ENCODE measurements at regions not wholly inside any gene's neighbourhood (a gene's known extent, or its start where the extent isn't known, plus 50 kb on each side); places are given as distances from the start of the nearest gene placed in this dataset.

DNA sequence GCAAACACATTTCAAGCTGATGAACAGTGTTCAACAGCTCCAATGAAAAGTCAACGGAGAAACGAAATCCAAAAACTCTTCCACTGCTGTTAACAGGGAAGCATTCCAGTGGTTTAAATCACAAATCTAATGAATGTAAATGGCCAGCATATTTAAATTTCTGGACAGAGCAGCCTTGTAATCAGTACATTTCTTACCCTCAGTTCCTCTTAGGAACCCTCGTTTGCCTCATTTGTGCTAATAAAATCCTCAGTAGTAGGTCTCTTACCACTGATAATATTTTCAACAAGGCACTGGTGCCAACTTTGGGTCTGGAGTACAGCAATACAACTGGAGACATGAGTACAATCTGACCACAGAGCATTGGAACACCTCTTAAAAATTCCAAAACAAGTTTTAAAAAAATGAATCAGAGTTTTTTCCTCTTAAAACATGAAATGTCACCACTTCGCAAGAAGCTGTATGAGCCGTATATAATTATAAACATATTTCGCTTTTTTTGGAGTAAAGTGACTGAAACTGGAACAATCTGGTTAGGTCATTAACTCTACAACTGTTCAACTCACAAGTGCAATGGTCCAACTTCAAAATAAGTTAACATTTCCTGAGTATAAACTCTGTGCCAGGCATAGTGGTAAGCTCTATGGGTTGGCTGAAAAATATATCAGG lies 211.2 kb downstream of the CPEB2 start:
- intact Hi-C loops (cut with micrococcal nuclease): no loop called here
- CTCF ChIA-PET: interaction anchor here (0.9 kb wide), 1 partner anchor 9 kb away, joined by 3 read pairs; no protein-coding TSS in a partner anchor
- ATAC-seq: no peak

DNA sequence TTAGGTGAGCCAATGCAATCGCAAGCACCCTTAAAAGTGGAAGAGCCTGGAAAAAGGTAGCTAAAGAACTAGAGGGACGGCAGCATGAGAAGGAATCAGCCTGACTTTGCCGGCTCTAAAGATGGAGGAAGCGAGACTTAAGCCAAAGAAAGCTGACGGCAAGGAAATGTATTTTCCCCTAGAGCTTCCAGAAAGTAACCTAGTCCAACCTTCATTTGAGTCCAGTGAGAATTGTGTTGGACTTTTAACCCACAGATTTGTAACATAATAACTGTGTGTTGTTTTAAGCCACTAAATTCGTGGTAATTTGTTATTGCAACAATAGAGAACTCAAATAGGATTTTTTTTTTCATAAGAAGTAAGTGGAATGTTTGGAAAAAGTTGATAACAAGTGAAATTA lies 212.7 kb upstream of the C1QTNF7 start:
- intact Hi-C loops (cut with micrococcal nuclease): no loop called here
- POLR2A ChIA-PET: no interaction called here
- Mint-ChIP-seq H3K27ac (no peak overlapping the region), H3K4me3 (no peak overlapping the region), H3K4me1 (ENCODE audit: low read depth) (no peaks in the 10 kb centered on the region), H3K27me3 (no peaks in the 10 kb centered on the region), H3K9me3 (no peaks in the 10 kb centered on the region), H3K36me3 (ENCODE audit: low read depth) (no peaks in the 10 kb centered on the region)
- CTCF ChIA-PET: interaction anchor here (1.3 kb wide), 1 partner anchor 16 kb away, joined by 5 read pairs; no protein-coding TSS in a partner anchor
- no peak for DNase-seq
- no peak for ATAC-seq
- TF ChIP-seq, protein P1, sequence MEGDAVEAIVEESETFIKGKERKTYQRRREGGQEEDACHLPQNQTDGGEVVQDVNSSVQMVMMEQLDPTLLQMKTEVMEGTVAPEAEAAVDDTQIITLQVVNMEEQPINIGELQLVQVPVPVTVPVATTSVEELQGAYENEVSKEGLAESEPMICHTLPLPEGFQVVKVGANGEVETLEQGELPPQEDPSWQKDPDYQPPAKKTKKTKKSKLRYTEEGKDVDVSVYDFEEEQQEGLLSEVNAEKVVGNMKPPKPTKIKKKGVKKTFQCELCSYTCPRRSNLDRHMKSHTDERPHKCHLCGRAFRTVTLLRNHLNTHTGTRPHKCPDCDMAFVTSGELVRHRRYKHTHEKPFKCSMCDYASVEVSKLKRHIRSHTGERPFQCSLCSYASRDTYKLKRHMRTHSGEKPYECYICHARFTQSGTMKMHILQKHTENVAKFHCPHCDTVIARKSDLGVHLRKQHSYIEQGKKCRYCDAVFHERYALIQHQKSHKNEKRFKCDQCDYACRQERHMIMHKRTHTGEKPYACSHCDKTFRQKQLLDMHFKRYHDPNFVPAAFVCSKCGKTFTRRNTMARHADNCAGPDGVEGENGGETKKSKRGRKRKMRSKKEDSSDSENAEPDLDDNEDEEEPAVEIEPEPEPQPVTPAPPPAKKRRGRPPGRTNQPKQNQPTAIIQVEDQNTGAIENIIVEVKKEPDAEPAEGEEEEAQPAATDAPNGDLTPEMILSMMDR (IDR thresholded peaks at IDR 0.05): no peak

More for the DNA sequence above, 211.2 kb downstream of the CPEB2 start:
- H3K4me1 Mint-ChIP-seq (ENCODE audit: low read depth): no peaks in the 10 kb centered on the region
- H3K27ac Mint-ChIP-seq: no peak overlapping the region
- POLR2A ChIA-PET: no interaction called here
- no peaks in the 10 kb centered on the region for H3K36me3 Mint-ChIP-seq (ENCODE audit: low read depth)
- H3K4me3 Mint-ChIP-seq: no peak overlapping the region
- TF ChIP-seq, protein P1 (IDR thresholded peaks at IDR 0.05): no peak
- H3K9me3 Mint-ChIP-seq: no peaks in the 10 kb centered on the region
- H3K27me3 Mint-ChIP-seq: peaks cover 3% of the 10 kb centered on the region
- no peak for DNase-seq

DNA sequence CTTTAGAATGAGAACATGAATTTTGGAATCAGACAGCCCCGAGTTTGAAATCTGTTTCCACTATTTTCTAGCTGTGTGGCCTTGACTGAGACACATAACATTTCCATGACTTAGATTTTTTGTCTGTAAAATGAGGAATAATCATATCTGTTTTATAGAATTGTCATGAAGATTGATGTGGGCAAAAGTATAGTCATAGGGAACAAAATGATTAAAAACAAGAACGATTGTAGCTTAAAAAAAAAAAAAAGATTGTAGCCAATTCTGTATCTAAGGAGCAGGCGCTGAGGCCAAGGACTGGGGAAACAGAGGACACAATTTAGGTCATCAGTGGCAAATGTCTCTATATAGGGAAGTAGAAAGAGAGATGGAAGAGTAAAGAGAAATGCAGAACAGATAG lies 201.6 kb upstream of the C1QTNF7 start:
- H3K36me3 Mint-ChIP-seq (ENCODE audit: low read depth): no peaks in the 10 kb centered on the region
- ATAC-seq: no peak
- ChIA-PET POLR2A (interaction anchor here (1.2 kb wide), 1 partner anchor 160 kb away, joined by 3 read pairs; no protein-coding TSS in a partner anchor), CTCF (interaction anchor here (1.0 to 3.3 kb wide), 2 partner anchors 12 to 231 kb away, joined by 3 to 13 read pairs; no protein-coding TSS in a partner anchor)
- H3K9me3 Mint-ChIP-seq: no peaks in the 10 kb centered on the region
- intact Hi-C loops (cut with micrococcal nuclease): no loop called here
- no peak overlapping the region for H3K4me3 Mint-ChIP-seq
- TF ChIP-seq, protein P1 (IDR thresholded peaks at IDR 0.05): no peak
- no peak overlapping the region for H3K27ac Mint-ChIP-seq
- H3K27me3 Mint-ChIP-seq: no peaks in the 10 kb centered on the region
- DNase-seq: no peak
- no peaks in the 10 kb centered on the region for H3K4me1 Mint-ChIP-seq (ENCODE audit: low read depth)

DNA sequence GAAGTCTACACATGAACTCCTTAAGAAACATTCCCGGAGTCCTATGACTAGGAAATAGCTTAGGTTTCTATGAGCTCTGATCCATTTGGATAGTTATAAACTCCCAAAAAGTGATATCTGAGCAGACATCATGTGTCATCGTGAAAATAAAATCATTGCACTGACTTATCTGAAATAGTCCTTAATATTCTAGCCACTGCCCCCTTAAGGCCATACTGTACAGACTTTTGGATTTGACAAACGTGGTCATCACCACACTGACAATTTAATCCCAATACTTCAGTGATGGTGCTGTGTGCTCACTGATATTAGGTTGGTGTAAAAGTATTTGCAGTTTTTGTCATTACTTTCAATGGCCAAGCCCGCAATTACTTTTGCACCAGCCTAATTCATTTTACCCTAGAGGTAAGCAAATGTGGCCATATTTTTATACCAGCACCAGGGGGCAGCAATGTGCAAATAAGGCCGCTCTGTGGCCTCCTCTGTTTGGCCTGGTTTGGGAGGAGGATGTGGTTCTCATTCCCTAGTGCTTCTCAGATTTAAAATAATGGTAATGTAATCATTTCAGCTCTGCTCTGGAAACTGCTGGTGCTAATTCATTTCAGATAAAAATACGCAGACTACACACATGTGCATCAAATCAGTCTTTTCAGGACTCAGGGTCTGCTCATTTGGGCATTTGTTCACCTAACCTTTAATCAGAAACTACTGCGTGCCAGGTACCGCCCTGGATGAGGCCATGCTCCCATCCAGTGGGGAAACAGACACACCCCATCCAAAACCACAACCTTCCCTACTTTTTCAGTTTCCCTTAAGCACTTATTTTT lies 196.4 kb upstream of the C1QTNF7 start:
- POLR2A ChIA-PET: no interaction called here
- no peaks in the 10 kb centered on the region for H3K27me3 Mint-ChIP-seq
- DNase-seq: peak; percentile 87
- H3K9me3 Mint-ChIP-seq: no peaks in the 10 kb centered on the region
- H3K36me3 Mint-ChIP-seq (ENCODE audit: low read depth): no peaks in the 10 kb centered on the region
- TF ChIP-seq, protein P1 (IDR thresholded peaks at IDR 0.05): peak; percentile 90
- intact Hi-C loops (cut with micrococcal nuclease): loop anchor here (2.0 to 5.0 kb wide), 2 partner anchors 225 to 421 kb away; no protein-coding TSS in a partner anchor
- CTCF ChIA-PET: interaction anchor here (0.9 to 8.7 kb wide), 18 partner anchors 9 to 724 kb away, joined by 3 to 124 read pairs (median 4); partner anchors contain the start of genes CC2D2A and FBXL5
- H3K4me1 Mint-ChIP-seq (ENCODE audit: low read depth): peaks cover 33% of the 10 kb centered on the region
- no peak overlapping the region for H3K4me3 Mint-ChIP-seq
- no peak overlapping the region for H3K27ac Mint-ChIP-seq
- peak; percentile 69 for ATAC-seq
